Hippocampal formation (tissue), 2 donors: ENCODE measurements at regions not wholly inside any gene's neighbourhood (a gene's known extent, or its start where the extent isn't known, plus 50 kb on each side); places are given as distances from the start of the nearest gene placed in this dataset.
"Not testable (repeated sequence)": the region's sequence is repeated elsewhere in the genome, so short reads cannot be mapped to it uniquely, and the experiment has no call there.

Experiments used
- DNase-seq, 2 donors: peaks; one replicate each; lab custom pipeline; 2025; lab: John Stamatoyannopoulos, UW

DNA sequence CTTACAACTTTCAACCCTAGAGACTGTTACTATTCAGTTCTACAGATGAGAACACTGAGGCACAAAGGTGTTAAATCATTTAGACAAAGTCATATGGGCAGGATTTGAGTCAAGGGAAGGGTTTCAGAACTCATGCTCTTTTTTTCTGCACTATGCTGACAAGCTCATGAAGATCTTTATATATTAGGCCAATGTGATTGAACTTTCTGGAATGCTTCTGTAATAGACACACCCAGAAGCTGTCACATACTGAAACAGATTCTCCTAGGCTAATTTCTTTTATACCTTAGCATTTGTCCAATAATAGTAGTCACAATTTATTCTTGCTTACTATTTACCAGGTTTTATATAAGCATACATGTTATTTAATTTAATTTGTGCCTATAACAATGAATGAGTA, 164.0 kb downstream of the ALG10B start:
- DNase-seq = no peak

DNA sequence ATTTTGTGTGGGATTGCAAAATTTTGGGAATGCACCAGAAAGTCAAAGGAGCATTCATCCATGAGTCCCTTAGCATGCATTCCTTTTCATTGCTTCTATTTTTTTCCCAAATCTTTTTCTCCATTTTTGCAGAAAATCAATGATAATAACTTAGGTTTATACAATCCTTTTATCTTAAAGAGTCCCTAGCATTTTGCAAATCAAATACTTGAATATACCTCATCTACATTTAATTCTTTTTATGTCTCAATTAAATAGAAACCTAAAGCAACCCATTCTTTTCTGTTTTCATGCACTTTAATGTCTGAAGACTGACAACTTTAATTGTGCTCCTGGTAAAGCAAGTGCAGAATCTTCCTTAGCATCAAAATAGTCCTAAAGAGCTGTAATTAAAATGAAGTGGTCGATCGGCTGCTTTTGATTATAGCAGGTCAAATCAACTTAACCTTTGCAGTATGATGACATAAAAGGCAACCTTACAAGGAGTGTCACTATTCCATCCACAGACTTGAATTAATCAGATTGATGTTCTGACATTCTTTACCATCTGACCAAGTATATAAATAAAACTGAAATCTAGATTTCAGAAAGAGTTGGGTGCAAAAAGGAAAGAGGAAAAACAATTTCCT, 168.4 kb downstream of the ALG10B start:
- DNase-seq = no peak

DNA sequence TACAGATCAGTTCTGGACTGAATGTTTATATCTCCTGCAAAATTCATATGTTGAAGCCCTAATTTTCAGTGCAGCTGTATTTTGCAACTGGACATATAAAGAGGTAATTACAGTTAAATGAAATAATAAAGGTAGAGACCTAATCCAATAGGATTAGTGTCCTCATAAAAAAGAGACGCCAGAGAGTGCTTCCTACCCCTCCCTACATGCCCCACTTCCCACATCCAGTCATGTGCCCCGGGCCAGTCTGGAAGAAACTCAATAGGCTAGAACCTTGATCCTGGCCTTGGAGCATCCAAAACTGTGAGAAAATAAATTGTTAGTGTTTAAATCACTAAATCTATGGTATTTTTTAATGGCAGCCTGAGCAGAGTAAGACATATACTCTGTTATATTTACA, 172.3 kb downstream of the ALG10B start:
- DNase-seq = no peak

DNA sequence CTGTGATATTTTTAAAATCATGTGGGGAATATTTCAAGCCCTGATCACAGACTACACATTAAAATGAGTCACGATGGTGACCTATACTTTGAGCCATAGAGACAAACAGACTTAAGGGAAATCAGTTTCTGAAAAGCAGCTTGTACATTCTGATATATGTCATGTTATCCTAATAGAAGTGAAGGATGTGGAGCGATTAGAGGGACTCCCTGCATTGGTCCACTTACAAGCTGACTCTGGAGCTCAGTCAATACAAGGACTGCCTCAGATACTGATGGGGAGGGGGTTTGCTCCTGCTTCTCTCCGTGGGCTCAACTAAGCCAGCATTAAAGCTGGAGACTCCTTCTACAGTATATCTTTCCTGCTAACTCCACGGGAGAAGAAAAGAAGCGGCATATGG, 173.5 kb downstream of the ALG10B start:
- DNase-seq = no peak

DNA sequence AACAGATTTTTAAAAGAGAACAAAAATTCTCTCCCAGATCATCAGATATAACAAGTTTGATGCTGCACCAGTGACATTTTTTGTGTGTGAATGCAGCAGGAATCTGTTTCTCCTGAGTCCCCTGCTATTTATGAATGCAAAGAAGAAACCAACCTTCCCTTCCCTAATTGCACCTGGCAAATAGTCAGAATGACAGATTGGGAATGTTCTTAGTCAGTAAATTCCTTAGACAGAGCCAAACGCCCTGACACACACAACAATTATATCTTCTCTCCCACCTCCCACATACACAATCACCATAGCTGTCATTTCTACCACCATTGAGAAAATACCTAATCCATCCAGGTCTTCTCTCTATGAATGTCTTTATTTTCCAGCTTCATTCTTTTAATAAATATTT, 174.4 kb downstream of the ALG10B start:
- no peak for DNase-seq

DNA sequence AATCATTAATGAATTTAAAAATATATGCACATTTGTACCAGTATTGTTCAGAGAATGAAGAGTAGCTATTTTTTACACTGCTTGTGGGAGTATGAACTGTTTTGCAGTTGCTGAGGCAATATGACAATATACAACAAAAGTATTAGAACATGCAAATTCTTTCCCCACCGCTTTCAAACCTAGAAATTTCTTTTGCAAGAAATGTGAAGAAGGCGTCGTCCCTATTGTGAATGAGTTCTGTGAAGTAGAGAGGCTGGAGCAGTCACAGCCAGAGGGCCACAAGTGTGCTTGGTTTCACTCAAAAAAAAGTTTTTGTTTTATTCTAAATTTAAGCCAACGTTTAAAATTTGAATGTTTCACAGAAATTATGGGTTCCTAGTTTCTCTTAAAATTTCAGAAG, 184.9 kb downstream of the ALG10B start:
- no peak for DNase-seq

DNA sequence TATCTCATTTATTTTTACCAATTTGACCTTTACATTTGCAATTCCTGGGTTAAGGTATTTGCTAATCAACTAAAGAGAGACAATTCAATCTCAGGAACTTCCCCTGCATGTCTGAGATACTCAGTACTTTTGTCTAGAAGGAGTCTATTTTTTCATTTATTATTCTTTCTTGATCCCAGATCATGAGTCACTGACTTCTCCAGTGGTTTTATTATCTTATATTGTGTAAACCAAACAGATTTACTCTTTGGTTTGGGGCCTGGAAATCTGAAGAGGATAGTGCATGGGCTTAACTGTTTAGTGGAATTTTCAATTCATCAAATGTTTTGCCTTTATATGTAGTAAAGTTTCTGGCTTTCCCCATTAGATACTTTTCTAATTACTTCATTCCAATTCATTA, 185.4 kb downstream of the ALG10B start:
- no peak for DNase-seq

DNA sequence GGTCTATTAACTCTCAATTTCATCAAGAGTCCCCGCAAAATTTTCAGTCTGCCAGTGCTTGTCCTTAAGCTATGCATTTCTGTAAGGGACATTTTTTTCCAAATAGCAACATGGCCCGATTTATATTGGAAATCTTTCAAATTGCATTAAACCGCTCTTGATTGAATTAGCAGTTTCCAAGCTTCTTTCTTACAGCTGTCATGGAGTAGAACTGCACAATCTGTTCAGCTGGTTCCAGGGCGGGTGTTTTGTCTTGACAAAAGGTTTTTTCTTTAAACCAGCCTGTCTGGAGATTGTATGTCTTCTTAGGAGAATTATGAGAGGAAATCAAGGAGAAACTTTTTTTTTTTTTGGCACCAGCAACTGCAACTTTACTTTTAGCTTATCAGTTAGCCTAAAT, 185.8 kb downstream of the ALG10B start:
- DNase-seq = no peak

DNA sequence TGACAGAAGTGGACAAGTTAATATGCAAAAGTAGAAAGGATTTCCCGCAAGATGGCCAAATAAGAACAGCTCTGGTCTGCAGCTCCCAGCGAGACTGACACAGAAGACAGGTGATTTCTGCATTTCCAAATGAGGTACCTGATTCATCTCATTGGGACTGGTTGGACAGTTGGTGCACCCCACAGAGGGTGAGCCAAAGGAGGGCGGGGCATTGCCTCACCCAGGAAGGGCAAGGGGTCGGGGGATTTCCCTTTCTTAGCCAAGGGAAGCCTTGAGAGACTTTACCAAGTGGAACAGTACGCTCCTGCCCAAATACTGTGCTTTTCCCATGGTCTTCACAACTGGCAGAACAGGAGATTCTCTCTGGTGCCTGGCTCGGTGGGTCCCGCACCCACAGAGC, 191.3 kb downstream of the ALG10B start:
- no peak for DNase-seq

DNA sequence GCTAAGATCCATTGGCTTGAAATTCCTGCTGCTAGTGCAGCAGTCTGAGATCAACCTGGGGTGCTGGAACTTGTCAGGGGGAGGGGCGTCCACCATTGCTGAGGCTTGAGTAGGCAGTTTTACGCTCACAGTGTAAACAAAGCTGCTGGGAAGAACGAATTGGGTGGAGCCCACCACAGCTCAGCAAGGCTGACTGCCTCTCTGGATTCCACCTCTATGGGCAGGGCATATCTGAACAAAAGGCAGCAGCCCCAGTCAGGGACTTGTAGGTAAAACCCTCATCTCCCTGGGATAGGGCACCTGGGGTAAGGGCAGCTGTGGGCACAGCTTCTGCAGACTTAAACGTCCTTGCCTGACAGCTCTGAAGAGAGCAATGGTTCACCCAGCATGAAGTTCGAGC, 191.7 kb downstream of the ALG10B start:
- DNase-seq = no peak

DNA sequence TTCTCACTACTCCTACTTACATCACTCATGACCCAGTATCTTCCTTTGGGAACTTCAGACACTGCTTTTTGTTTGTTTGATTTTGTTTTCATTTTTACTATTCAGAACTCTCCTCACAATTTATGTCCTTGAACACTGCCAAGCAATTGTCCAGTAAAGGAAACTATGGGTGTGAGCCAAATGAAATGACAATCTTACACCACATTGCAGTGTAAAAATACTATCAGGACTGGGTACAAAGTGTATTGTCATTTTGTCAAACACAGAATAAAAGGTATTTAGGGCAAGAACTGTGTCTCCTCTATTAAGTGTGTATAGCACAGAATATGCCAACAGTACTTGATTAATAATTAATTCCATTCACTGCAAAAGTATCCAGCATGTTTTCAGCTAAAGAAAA, 199.3 kb downstream of the ALG10B start:
- DNase-seq = no peak

DNA sequence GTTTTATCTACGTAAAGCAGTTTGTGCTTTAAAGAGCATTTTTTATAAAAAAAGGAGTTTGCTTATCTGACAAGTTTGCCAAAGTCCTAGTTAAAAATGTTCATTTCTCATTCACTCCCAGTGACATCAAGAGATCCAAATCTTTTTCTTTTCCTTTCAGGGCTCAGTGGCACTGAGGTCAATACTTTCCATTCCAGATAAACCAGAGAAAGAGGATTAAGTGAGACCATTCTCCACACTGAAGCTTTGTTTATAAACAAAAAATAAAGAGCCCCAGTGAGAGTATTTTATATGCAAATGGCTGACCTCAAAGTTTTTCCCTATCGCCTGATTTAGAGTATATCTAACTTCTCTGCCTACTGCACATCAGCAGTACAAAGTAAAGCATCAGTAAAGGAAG, 199.8 kb downstream of the ALG10B start:
- DNase-seq = no peak

DNA sequence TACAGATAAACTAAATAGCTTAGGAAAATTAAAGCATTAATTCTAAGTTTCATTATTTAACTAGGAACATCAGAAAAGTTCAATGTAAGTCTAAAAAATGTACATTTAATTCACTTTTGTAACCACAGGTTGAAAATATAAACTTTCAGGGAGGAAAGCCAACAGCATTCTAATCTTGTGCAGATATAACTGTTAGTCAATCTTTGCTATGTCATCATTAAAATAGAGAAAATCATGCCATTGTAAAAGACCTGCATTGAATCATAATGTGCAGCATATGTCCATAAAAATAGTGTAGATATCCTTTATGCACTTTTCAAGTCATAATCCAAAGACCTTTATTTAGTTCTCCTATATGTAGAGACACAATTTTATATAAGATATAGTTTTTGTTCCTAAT, 207.3 kb downstream of the ALG10B start:
- DNase-seq = no peak

DNA sequence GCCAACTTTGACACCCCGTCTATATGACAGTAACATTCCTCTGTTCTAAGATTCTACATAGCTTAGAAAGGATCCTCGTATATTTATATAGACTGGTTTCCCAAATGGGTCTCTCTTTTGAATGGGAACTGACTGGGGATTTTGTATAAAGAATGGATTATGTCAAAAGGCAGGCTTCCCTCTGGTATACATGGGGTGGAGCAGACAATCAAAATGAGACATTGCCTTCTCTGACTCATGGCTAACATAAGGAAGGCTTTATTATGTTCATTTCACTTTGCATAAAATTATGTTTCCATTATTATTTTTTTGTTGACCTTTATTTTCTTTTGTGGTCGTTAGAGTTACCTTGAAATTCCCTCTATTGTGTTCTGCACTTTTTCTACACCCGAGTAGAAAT, 211.1 kb downstream of the ALG10B start:
- no peak for DNase-seq

DNA sequence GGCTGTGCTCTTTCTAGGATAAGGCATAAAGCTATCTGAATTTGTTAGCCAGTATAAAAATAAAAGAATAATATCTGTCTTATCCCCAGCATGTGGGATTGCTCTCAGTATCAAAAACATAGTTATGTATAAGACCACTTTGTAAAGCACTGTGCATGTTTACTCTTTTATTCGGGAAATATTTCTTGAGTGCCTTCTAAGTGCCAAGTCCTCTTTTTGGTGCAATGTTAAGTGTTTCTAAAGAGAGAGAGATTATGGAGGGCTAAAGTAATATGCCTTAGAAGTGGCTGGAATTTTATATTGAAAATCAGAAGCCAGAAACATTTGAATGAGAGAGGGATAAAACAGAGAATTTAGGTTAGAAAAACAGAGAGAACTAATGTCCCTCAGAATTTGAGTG, 212.0 kb downstream of the ALG10B start:
- DNase-seq = no peak

DNA sequence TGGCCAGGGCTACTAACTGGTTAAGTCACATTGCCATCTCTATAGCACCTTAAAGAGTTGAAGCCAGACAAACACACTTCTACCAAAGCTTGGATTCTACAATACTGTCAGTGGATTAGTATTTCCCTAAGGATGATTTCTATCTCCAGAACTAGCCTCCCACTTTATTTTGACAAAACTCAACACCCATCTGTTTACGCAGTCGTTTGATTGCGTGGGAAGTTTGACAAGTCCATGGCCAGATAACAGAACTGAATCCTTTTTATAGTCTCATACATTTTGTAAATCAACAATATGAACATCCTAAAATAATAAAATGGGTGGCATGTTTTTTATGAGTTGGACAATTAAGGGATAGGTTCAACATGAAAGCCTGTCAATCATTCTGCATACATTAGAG, 212.7 kb downstream of the ALG10B start:
- not testable (repeated sequence) for DNase-seq

DNA sequence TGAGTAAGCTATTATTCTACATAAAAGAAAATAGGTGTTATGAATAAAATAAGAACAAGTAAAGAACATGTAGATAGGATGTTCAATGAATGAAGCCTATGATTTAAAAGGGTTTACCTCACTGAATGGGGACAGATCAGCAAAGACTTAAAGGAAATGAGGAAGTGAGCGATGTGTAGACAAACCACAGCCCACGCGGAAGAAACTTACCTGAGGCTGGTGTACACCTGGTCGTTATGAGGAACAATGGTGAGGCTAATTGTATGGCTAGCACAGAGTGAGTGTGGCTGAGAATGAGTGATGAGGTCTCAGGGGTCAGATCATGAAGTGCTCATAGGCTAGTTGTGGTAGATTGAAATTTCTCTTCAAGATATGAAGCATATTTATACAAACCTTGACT, 221.7 kb downstream of the ALG10B start:
- no peak for DNase-seq

DNA sequence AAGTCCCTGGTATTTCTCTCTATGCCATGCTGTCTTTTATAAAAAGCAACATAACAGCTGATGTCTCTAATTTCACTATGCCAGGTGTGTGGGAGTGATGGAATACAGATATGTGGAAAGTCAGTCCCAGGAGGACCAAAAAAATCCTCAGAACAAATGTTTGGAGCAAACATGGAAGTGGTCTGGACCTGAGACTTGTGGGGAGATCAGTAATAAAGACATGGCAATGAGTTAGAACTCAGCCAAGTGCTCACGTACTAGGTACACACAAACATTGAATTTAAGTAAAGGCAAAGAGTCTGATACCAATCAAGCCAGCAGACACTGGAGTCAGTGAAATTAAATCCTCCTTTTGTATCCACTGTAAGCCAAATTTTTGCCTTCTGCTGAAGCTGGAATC, 223.6 kb downstream of the ALG10B start:
- peak in 1 of 2 donors; percentile 14 for DNase-seq

DNA sequence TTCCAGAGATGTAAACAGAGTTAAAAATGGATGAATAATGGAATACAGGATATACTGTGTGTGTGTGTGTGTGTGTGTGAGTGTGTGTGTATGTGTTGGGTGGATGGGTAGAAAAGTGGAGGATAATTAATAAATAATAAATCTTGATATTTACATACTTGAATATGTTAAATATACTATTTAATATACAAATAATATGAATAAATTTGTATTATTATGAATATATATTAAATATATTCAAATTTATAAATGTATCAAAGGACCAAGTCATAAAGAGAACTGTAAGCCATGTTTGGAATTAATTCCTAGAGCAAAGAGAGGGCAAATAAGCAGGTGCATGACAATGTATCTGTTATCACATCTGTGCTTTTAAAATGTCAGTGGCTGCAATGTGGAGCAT, 225.3 kb downstream of the ALG10B start:
- DNase-seq = no peak

DNA sequence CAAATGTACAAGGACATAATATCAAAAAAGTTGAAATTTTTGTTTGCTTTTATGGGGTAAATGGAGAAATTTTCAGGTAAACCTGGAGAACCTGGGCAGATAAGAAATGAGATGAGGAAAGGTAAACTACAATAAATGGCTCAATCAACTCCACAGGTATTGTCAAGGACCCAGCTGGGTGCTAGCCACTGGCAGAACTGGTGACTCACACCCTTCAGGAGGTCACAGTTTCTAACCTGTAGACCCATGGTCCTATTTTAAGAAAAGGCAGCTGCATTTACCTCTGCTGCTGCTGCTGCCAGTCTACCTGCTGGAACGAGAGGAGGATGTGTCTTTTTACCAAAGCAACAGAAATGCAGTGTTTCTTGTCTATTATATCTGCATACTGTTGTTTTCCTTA, 226.6 kb downstream of the ALG10B start:
- no peak for DNase-seq

DNA sequence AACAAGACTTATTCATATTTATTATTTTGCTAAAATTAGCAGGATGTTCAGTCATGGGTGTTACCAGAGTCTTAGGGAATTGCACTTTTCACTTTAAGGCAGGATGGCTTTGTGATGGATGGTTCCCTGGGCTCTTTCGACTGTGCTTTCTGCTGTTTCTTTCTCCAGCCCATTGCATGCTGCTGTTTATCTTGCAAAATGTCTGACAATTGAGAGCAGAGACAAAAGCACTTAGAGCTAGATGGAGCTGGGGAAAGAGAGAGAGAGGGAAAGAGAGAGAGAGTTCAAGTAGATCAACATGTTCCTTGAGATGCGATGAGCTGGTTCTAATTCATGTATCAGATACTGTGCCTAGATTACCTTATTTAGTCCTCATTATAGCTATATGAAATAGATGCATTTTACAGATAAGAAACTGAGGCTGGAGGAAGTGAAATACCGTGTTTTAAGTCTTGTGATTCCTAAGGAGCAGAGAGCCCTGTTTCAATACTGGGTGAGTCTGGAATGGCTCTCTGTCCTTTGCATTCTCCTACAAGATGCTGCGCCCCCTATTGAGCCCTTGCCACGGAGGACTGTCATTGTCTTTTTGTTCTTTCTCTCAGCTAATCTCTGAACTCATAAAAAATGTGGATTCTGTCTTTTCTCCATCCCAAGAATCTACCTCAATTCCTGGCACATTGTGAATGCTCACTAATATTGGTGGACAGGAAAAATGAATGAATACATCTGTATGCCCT, 227.9 kb downstream of the ALG10B start:
- no peak for DNase-seq

DNA sequence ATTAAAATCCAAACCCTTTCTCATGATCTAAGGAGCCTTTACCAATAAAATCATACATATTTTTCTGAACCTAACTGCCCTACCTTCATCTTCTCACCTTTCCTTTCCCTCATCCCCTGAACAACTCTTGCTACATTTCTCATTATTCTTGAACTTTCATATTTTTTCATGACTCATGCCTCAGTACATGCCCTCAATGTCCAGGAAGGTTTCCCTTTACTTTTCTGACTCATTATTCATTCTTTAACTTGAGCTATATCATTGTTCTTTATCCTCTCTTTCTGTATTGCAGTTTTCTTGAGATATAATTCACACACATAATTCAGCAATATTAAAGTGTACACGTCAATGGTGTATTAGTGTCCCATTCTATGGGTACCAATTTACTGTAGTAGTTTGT, 231.0 kb downstream of the ALG10B start:
- no peak for DNase-seq

DNA sequence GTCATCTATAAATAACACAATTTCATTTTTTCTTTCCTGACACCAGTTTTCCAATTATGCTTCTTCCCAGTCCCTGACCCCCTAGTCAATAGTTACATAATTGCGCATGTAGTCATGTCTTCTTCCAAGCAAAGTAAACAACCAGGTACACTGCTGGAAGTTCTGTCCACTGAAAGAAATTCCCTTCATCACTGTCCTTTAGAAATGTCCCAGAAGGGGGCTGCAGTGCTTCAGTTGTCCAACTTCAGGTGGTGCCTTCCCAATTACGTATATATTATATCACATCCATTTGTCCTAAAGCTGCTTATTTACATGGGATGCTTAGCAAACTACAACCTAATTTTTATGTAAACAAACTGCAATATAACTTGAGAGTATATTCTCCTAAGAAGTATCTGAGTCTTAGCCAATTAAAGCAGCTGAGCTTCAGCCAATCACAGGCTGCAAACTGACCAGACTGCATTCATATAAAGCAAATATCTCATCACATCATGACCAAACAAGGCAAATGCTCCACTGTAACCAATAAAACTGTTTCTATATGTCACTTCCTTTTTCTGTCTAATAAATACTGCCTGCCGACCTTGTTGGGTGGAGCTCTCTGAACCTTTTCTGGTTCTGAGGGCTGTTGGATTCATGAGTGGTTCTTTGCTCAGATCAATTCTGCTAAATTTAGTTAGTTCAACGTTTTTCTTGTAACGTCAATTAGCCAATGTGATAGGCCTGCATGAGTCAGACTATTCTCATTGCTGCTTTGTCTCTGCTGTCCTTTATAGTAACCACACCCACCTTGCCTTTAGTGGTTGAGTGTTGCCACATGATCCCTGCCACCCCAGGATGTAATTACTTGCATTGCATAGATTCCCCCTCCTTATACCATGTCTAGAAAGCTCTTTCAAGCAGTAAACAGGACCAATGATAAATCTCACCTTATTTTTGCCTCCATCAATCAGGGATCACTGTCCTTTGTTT, 239.3 kb downstream of the ALG10B start:
- no peak for DNase-seq
